Neural crest cell (in vitro differentiated cells): ENCODE measurements at regions not wholly inside any gene's neighbourhood (a gene's known extent, or its start where the extent isn't known, plus 50 kb on each side); places are given as distances from the start of the nearest gene placed in this dataset.

ENCODE experiments used
- DNase-seq: peaks from one replicate; pipeline ENCODE4 v3.0.0; 2021; ENCODE audit warnings: low read depth, mixed read lengths, low spot score
- H3K27ac Mint-ChIP-seq: one replicate; pipeline ENCODE4 v1.8.0; 2021; ENCODE audit warnings: mild to moderate bottlenecking, mixed read lengths; ENCODE audit not compliant: unreplicated experiment
- H3K27me3 Mint-ChIP-seq: 2 replicates; pipeline ENCODE4 v1.8.0; 2021; ENCODE audit warnings: low read depth, mild to moderate bottlenecking, mixed read lengths
- H3K36me3 Mint-ChIP-seq: 2 replicates; pipeline ENCODE4 v1.8.0; 2021; ENCODE audit warnings: low read depth, mild to moderate bottlenecking, mixed read lengths
- H3K4me1 Mint-ChIP-seq: 2 replicates; pipeline ENCODE4 v1.8.0; 2021; ENCODE audit warnings: mixed read lengths
- H3K4me3 Mint-ChIP-seq: one replicate; pipeline ENCODE4 v1.8.0; 2021; ENCODE audit warnings: mild to moderate bottlenecking, mixed read lengths
- H3K9me3 Mint-ChIP-seq: 2 replicates; pipeline ENCODE4 v1.8.0; 2021; ENCODE audit warnings: mixed read lengths
- CTCF ChIP-seq: fragments of 200-600 bp; sonication (generic); conservative IDR thresholded peaks from 2 replicates; pipeline ENCODE4 v1.5.0; 2021; ENCODE audit warnings: antibody characterized with exemption, mild to moderate bottlenecking

GRCh38 chr3:64884536-64884935 is 196.7 kb upstream of the ADAMTS9 start:
- Mint-ChIP-seq H3K4me1 (no peaks in the 10 kb centered on the region), H3K27ac (no peak overlapping the region), H3K36me3 (no peaks in the 10 kb centered on the region), H3K4me3 (no peak overlapping the region), H3K9me3 (peaks cover 6% of the 10 kb centered on the region), H3K27me3 (no peaks in the 10 kb centered on the region)
- TF ChIP-seq CTCF, result no peak
- no peak for DNase-seq

- no peak for TF ChIP-seq CTCF
- DNase-seq, result no peak
- Mint-ChIP-seq H3K27ac (no peak overlapping the region), H3K36me3 (no peaks in the 10 kb centered on the region), H3K27me3 (no peaks in the 10 kb centered on the region), H3K9me3 (peaks cover 6% of the 10 kb centered on the region), H3K4me1 (no peaks in the 10 kb centered on the region), H3K4me3 (no peak overlapping the region)
Observed at GRCh38 chr3:64880916-64881315, 193.1 kb upstream of the ADAMTS9 start.

GRCh38 chr3:64878362-64878761 is 190.6 kb upstream of the ADAMTS9 start:
- H3K36me3 Mint-ChIP-seq, result no peaks in the 10 kb centered on the region

GRCh38 chr3:64873400-64873799 is 185.6 kb upstream of the ADAMTS9 start:
- no peak for TF ChIP-seq CTCF
- Mint-ChIP-seq H3K27ac (peak overlapping the region; percentile 91), H3K9me3 (peaks cover 9% of the 10 kb centered on the region), H3K36me3 (peaks cover 5% of the 10 kb centered on the region), H3K4me3 (no peak overlapping the region), H3K27me3 (no peaks in the 10 kb centered on the region), H3K4me1 (peaks cover 29% of the 10 kb centered on the region)
- no peak for DNase-seq

More at GRCh38 chr3:64878362-64878761, 190.6 kb upstream of the ADAMTS9 start:
- Mint-ChIP-seq H3K27ac (no peak overlapping the region), H3K4me1 (peaks cover 5% of the 10 kb centered on the region), H3K9me3 (peaks cover 10% of the 10 kb centered on the region), H3K4me3 (no peak overlapping the region), H3K27me3 (no peaks in the 10 kb centered on the region)
- no peak for DNase-seq
- TF ChIP-seq CTCF, result no peak

GRCh38 chr3:64872345-64872744 is 184.5 kb upstream of the ADAMTS9 start:
- no peak for TF ChIP-seq CTCF
- H3K9me3 Mint-ChIP-seq, result peaks cover 9% of the 10 kb centered on the region
- peaks cover 5% of the 10 kb centered on the region for H3K36me3 Mint-ChIP-seq
- peak overlapping the region; percentile 39 for H3K27ac Mint-ChIP-seq
- no peak for DNase-seq
- H3K27me3 Mint-ChIP-seq, result no peaks in the 10 kb centered on the region
- H3K4me3 Mint-ChIP-seq, result no peak overlapping the region
- peaks cover 36% of the 10 kb centered on the region for H3K4me1 Mint-ChIP-seq

- H3K27ac Mint-ChIP-seq, result no peak overlapping the region
- TF ChIP-seq CTCF, result no peak
- peaks cover 39% of the 10 kb centered on the region for H3K4me1 Mint-ChIP-seq
- DNase-seq, result no peak
- H3K4me3 Mint-ChIP-seq, result no peak overlapping the region
- H3K36me3 Mint-ChIP-seq, result peaks cover 5% of the 10 kb centered on the region
- peaks cover 9% of the 10 kb centered on the region for H3K9me3 Mint-ChIP-seq
- H3K27me3 Mint-ChIP-seq, result no peaks in the 10 kb centered on the region
Observed at GRCh38 chr3:64871834-64872249, 184.0 kb upstream of the ADAMTS9 start.
